ENCODE measurements at regions not wholly inside any gene's neighbourhood (a gene's known extent, or its start where the extent isn't known, plus 50 kb on each side); places are given as distances from the start of the nearest gene placed in this dataset.

- TF ChIP-seq POLR2AphosphoS5 (IDR thresholded peaks at IDR 0.05; ENCODE audit: low read depth, low read length) (no peak), SIN3A (IDR thresholded peaks at IDR 0.05; ENCODE audit: borderline replicate concordance, insufficient read depth, low read length) (no peak), TAF1 (IDR thresholded peaks at IDR 0.05; ENCODE audit: borderline replicate concordance, insufficient read depth, low read length) (no peak), REST (IDR thresholded peaks at IDR 0.05; ENCODE audit: insufficient read depth in 1 of 2, low read depth in 2 of 2, low read length in 2 of 2) (no peak), FOXP2 (optimal IDR thresholded peaks at IDR 0.05; ENCODE audit: borderline replicate concordance, extremely low read depth, extremely low read length, insufficient read depth) (no peak)
Observed at GRCh38 chr2:239804161-239805042, 220.7 kb downstream of the NDUFA10 start.

DNA sequence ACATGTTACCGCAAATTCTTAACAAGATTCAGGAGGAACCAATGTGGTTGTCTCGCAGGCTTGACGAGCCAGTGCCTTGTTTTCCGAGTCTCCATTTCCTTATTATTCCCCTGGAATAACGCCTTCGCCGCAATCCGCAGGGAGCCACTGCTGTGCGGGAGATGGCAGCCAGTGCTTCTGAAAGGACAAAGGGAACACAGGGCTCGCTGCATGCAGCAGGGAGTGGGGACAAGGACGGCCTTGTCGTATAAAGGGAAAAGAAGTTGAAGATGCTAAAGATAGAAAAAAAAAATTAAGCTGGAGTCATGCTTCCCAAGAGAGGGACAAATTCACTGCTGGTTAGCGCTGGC lies 221.4 kb downstream of the NDUFA10 start:
- TF ChIP-seq POLR2AphosphoS5 (IDR thresholded peaks at IDR 0.05; ENCODE audit: low read depth, low read length) (no peak), TAF1 (IDR thresholded peaks at IDR 0.05; ENCODE audit: borderline replicate concordance, insufficient read depth, low read length) (no peak), SIN3A (IDR thresholded peaks at IDR 0.05; ENCODE audit: borderline replicate concordance, insufficient read depth, low read length) (no peak), FOXP2 (optimal IDR thresholded peaks at IDR 0.05; ENCODE audit: borderline replicate concordance, extremely low read depth, extremely low read length, insufficient read depth) (no peak), REST (IDR thresholded peaks at IDR 0.05; ENCODE audit: insufficient read depth in 1 of 2, low read depth in 2 of 2, low read length in 2 of 2) (no peak)

- TF ChIP-seq FOXP2 (optimal IDR thresholded peaks at IDR 0.05; ENCODE audit: borderline replicate concordance, extremely low read depth, extremely low read length, insufficient read depth) (no peak), POLR2AphosphoS5 (IDR thresholded peaks at IDR 0.05; ENCODE audit: low read depth, low read length) (no peak), TAF1 (IDR thresholded peaks at IDR 0.05; ENCODE audit: borderline replicate concordance, insufficient read depth, low read length) (no peak), REST (IDR thresholded peaks at IDR 0.05; ENCODE audit: insufficient read depth in 1 of 2, low read depth in 2 of 2, low read length in 2 of 2) (no peak)
Observed at GRCh38 chr2:239803102-239803765, 221.9 kb downstream of the NDUFA10 start.

GRCh38 chr2:239802185-239802649 lies 222.9 kb downstream of the NDUFA10 start:
- TF ChIP-seq POLR2AphosphoS5 (IDR thresholded peaks at IDR 0.05; ENCODE audit: low read depth, low read length) = no peak
- no peak for TF ChIP-seq FOXP2 (optimal IDR thresholded peaks at IDR 0.05; ENCODE audit: borderline replicate concordance, extremely low read depth, extremely low read length, insufficient read depth)
- TF ChIP-seq TAF1 (IDR thresholded peaks at IDR 0.05; ENCODE audit: borderline replicate concordance, insufficient read depth, low read length) = no peak
- no peak for TF ChIP-seq SIN3A (IDR thresholded peaks at IDR 0.05; ENCODE audit: borderline replicate concordance, insufficient read depth, low read length)
- no peak for TF ChIP-seq REST (IDR thresholded peaks at IDR 0.05; ENCODE audit: insufficient read depth in 1 of 2, low read depth in 2 of 2, low read length in 2 of 2)
